GM23338 (cell line): ENCODE measurements at regions not wholly inside any gene's neighbourhood (a gene's known extent, or its start where the extent isn't known, plus 50 kb on each side); places are given as distances from the start of the nearest gene placed in this dataset.

Source experiments
- ATAC-seq: fragments of 200-7000 bp; cut with Tn5 transposase; 3 replicates; pipeline ENCODE4 v1.9.1; 2020
- DNase-seq: peaks from one replicate; pipeline ENCODE4 v3.0.0-alpha.2; 2015; ENCODE audit warnings: low spot score
- H2AFZ ChIP-seq: fragments of 200-600 bp; sonication (generic); 2 replicates; pipeline ENCODE4 v1.8.0; 2016; ENCODE audit warnings: antibody characterized with exemption, mild to moderate bottlenecking, moderate library complexity
- H3F3A ChIP-seq: fragments of 200-600 bp; sonication (generic); replicated peaks from 2 replicates; pipeline ENCODE4 v1.8.0; 2017; ENCODE audit warnings: antibody characterized with exemption, mixed run types, low read depth
- H3K27ac ChIP-seq: fragments of 200-600 bp; sonication (generic); 2 replicates; pipeline ENCODE4 v1.6.1; 2016; ENCODE audit warnings: low read depth
- H3K27me3 ChIP-seq: fragments of 200-600 bp; sonication (generic); 2 replicates; pipeline ENCODE4 v1.8.0; 2016; ENCODE audit warnings: mild to moderate bottlenecking, mixed run types, moderate library complexity; ENCODE audit not compliant: insufficient read depth
- H3K36me3 ChIP-seq: fragments of 200-600 bp; sonication (generic); 2 replicates; pipeline ENCODE4 v1.8.0; 2016; ENCODE audit warnings: mild to moderate bottlenecking; ENCODE audit not compliant: insufficient read depth
- H3K4me1 ChIP-seq: fragments of 200-600 bp; sonication (generic); 2 replicates; pipeline ENCODE4 v1.8.0; 2016; ENCODE audit warnings: mild to moderate bottlenecking, moderate library complexity; ENCODE audit not compliant: insufficient read depth
- H3K4me2 ChIP-seq: fragments of 200-600 bp; sonication (generic); 2 replicates; pipeline ENCODE4 v1.7.1; 2017; ENCODE audit warnings: mixed run types
- H3K4me3 ChIP-seq: fragments of 200-600 bp; sonication (generic); 2 replicates; pipeline ENCODE4 v1.6.1; 2016; ENCODE audit warnings: mixed run types
- H3K79me2 ChIP-seq: fragments of 200-600 bp; sonication (generic); replicated peaks from 2 replicates; pipeline ENCODE4 v1.8.0; 2017; ENCODE audit warnings: mild to moderate bottlenecking; ENCODE audit not compliant: insufficient read depth
- H3K9me2 ChIP-seq: fragments of 200-600 bp; sonication (generic); 2 replicates; pipeline ENCODE4 v1.8.0; 2017; ENCODE audit not compliant: insufficient read depth
- H4K20me1 ChIP-seq: fragments of 200-600 bp; sonication (generic); replicated peaks from 2 replicates; pipeline ENCODE4 v1.8.0; 2017; ENCODE audit warnings: mild to moderate bottlenecking; ENCODE audit not compliant: insufficient read depth
- H3K27ac Mint-ChIP-seq: 2 replicates; pipeline ENCODE4 v1.8.0; 2020; ENCODE audit warnings: inconsistent platforms, mild to moderate bottlenecking, moderate library complexity, mixed read lengths
- H3K27me3 Mint-ChIP-seq: 3 replicates; pipeline ENCODE4 v1.8.0; 2022; ENCODE audit warnings: low read depth, mild to moderate bottlenecking, moderate library complexity, mixed read lengths, inconsistent platforms; ENCODE audit not compliant: insufficient read depth, poor library complexity
- H3K36me3 Mint-ChIP-seq: 3 replicates; pipeline ENCODE4 v1.8.0; 2021; ENCODE audit warnings: low read depth, mild to moderate bottlenecking, inconsistent platforms, moderate library complexity, mixed read lengths
- H3K4me1 Mint-ChIP-seq: 3 replicates; pipeline ENCODE4 v1.8.0; 2020; ENCODE audit warnings: mild to moderate bottlenecking, inconsistent platforms, mixed read lengths
- H3K4me3 Mint-ChIP-seq: 3 replicates; pipeline ENCODE4 v1.8.0; 2021; ENCODE audit warnings: moderate library complexity, mild to moderate bottlenecking, inconsistent platforms, mixed read lengths
- H3K9me3 Mint-ChIP-seq: 3 replicates; pipeline ENCODE4 v1.8.0; 2020; ENCODE audit warnings: moderate library complexity, mild to moderate bottlenecking, inconsistent platforms, mixed read lengths
- CREB1 ChIP-seq: fragments of 250-450 bp; sonication (Bioruptor Pico); IDR thresholded peaks from 2 replicates; pipeline ENCODE4 v1.5.0; 2020; ENCODE audit warnings: low read depth, mild to moderate bottlenecking, moderate library complexity
- EZH2 ChIP-seq: fragments of 200-600 bp; sonication (generic); IDR thresholded peaks from one replicate; pipeline ENCODE4 v1.8.0; 2017; ENCODE audit warnings: antibody characterized with exemption, mild to moderate bottlenecking, low read depth; ENCODE audit not compliant: unreplicated experiment
- EZH2phosphoT487 ChIP-seq: fragments of 200-600 bp; sonication (generic); IDR thresholded peaks from one replicate; pipeline ENCODE4 v1.8.1; 2018; ENCODE audit warnings: antibody characterized with exemption; ENCODE audit not compliant: unreplicated experiment
- JUNB ChIP-seq: IDR thresholded peaks from one replicate; pipeline ENCODE4 v1.6.1; 2016; ENCODE audit warnings: antibody characterized with exemption; ENCODE audit not compliant: unreplicated experiment
- NANOG ChIP-seq: IDR thresholded peaks from 2 replicates; pipeline ENCODE4 v1.6.1; 2016; ENCODE audit warnings: antibody characterized with exemption, borderline replicate concordance
- POLR2AphosphoS5 ChIP-seq: IDR thresholded peaks from 2 replicates; pipeline ENCODE4 v1.6.1; 2016; ENCODE audit warnings: antibody characterized with exemption, low read depth
- STAT1 ChIP-seq: IDR thresholded peaks from one replicate; pipeline ENCODE4 v1.6.1; 2016; ENCODE audit warnings: antibody characterized with exemption; ENCODE audit not compliant: unreplicated experiment
- ZNF114 ChIP-seq: fragments of 250-450 bp; sonication (Bioruptor Pico); IDR thresholded peaks from 2 replicates; pipeline ENCODE4 v1.5.0; 2020; ENCODE audit warnings: mild to moderate bottlenecking, moderate library complexity
- ZNF331 ChIP-seq: fragments of 250-450 bp; sonication (Bioruptor Pico); IDR thresholded peaks from 2 replicates; pipeline ENCODE4 v1.5.0; 2020; ENCODE audit warnings: low read depth, mild to moderate bottlenecking, moderate library complexity
- TF ChIP-seq, protein P1 (sequence below): fragments of 250-450 bp; sonication (Bioruptor Pico); IDR thresholded peaks from 2 replicates; pipeline ENCODE4 v1.5.0; 2020; ENCODE audit warnings: mild to moderate bottlenecking, moderate library complexity
- TF ChIP-seq, protein P2 (sequence below), 2 experiments: fragments of 200-600 bp in 1 of 2; sonication (generic) in 1 of 2; conservative IDR thresholded peaks; 2 replicates each; pipeline versions ENCODE4 v1.5.1 to v1.6.1; 2016 to 2017; ENCODE audit warnings: antibody characterized with exemption in 2 of 2, low read depth in 2 of 2, mild to moderate bottlenecking in 2 of 2, moderate library complexity in 1 of 2
- TF ChIP-seq, protein P3 (sequence below): IDR thresholded peaks from 2 replicates; pipeline ENCODE4 v1.6.1; 2016; ENCODE audit warnings: antibody characterized with exemption
- TF ChIP-seq, protein P4 (sequence below): IDR thresholded peaks from one replicate; pipeline ENCODE4 v1.6.1; 2018; ENCODE audit warnings: antibody characterized with exemption; ENCODE audit not compliant: unreplicated experiment

DNA sequence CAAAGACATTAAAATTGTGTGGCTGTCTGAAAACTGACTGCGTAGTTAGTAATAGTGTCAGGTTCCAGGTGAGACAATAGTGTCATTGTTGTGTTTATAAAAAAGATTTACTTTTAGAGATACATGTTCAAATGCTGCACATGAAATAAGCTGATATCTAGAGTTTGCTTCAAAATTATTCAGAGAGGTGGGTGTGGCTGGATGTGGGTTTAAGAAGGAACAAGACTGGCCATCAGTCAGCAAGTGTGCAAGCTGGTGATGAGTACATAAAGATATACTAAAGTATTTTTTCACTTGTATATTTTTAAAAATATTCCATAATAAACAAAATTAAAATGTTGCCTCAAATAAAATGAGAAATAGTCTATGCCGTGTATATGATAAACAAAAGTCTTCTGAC lies 190.6 kb downstream of the ARRDC4 start:
- ATAC-seq = no peak
- Mint-ChIP-seq H3K27me3 (peaks cover 7% of the 10 kb centered on the region), H3K4me1 (peaks cover 23% of the 10 kb centered on the region), H3K36me3 (peaks cover 5% of the 10 kb centered on the region; the same call in 1 of the 3 replicates), H3K4me3 (no peak overlapping the region), H3K27ac (no peak overlapping the region; the same call in 1 of the 2 replicates), H3K9me3 (peaks cover 5% of the 10 kb centered on the region)
- H3K9me2 ChIP-seq = peaks cover 15% of the 10 kb centered on the region
- DNase-seq = no peak
- TF ChIP-seq STAT1 = no peak
- TF ChIP-seq POLR2AphosphoS5 = no peak
- no peak for TF ChIP-seq JUNB
- no peak for TF ChIP-seq ZNF114 (CRISPR knock-in tag)
- TF ChIP-seq EZH2phosphoT487 = no peak
- TF ChIP-seq CREB1 (CRISPR knock-in tag) = no peak
- TF ChIP-seq, protein P1, sequence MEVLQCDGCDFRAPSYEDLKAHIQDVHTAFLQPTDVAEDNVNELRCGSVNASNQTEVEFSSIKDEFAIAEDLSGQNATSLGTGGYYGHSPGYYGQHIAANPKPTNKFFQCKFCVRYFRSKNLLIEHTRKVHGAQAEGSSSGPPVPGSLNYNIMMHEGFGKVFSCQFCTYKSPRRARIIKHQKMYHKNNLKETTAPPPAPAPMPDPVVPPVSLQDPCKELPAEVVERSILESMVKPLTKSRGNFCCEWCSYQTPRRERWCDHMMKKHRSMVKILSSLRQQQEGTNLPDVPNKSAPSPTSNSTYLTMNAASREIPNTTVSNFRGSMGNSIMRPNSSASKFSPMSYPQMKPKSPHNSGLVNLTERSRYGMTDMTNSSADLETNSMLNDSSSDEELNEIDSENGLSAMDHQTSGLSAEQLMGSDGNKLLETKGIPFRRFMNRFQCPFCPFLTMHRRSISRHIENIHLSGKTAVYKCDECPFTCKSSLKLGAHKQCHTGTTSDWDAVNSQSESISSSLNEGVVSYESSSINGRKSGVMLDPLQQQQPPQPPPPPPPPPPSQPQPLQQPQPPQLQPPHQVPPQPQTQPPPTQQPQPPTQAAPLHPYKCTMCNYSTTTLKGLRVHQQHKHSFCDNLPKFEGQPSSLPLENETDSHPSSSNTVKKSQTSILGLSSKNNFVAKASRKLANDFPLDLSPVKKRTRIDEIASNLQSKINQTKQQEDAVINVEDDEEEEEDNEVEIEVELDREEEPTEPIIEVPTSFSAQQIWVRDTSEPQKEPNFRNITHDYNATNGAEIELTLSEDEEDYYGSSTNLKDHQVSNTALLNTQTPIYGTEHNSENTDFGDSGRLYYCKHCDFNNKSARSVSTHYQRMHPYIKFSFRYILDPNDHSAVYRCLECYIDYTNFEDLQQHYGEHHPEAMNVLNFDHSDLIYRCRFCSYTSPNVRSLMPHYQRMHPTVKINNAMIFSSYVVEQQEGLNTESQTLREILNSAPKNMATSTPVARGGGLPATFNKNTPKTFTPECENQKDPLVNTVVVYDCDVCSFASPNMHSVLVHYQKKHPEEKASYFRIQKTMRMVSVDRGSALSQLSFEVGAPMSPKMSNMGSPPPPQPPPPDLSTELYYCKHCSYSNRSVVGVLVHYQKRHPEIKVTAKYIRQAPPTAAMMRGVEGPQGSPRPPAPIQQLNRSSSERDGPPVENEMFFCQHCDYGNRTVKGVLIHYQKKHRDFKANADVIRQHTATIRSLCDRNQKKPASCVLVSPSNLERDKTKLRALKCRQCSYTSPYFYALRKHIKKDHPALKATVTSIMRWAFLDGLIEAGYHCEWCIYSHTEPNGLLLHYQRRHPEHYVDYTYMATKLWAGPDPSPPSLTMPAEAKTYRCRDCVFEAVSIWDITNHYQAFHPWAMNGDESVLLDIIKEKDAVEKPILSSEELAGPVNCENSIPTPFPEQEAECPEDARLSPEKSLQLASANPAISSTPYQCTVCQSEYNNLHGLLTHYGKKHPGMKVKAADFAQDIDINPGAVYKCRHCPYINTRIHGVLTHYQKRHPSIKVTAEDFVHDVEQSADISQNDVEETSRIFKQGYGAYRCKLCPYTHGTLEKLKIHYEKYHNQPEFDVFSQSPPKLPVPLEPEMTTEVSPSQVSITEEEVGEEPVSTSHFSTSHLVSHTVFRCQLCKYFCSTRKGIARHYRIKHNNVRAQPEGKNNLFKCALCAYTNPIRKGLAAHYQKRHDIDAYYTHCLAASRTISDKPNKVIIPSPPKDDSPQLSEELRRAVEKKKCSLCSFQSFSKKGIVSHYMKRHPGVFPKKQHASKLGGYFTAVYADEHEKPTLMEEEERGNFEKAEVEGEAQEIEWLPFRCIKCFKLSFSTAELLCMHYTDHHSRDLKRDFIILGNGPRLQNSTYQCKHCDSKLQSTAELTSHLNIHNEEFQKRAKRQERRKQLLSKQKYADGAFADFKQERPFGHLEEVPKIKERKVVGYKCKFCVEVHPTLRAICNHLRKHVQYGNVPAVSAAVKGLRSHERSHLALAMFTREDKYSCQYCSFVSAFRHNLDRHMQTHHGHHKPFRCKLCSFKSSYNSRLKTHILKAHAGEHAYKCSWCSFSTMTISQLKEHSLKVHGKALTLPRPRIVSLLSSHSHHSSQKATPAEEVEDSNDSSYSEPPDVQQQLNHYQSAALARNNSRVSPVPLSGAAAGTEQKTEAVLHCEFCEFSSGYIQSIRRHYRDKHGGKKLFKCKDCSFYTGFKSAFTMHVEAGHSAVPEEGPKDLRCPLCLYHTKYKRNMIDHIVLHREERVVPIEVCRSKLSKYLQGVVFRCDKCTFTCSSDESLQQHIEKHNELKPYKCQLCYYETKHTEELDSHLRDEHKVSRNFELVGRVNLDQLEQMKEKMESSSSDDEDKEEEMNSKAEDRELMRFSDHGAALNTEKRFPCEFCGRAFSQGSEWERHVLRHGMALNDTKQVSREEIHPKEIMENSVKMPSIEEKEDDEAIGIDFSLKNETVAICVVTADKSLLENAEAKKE (CRISPR knock-in tag) = no peak
- TF ChIP-seq, protein P2, sequence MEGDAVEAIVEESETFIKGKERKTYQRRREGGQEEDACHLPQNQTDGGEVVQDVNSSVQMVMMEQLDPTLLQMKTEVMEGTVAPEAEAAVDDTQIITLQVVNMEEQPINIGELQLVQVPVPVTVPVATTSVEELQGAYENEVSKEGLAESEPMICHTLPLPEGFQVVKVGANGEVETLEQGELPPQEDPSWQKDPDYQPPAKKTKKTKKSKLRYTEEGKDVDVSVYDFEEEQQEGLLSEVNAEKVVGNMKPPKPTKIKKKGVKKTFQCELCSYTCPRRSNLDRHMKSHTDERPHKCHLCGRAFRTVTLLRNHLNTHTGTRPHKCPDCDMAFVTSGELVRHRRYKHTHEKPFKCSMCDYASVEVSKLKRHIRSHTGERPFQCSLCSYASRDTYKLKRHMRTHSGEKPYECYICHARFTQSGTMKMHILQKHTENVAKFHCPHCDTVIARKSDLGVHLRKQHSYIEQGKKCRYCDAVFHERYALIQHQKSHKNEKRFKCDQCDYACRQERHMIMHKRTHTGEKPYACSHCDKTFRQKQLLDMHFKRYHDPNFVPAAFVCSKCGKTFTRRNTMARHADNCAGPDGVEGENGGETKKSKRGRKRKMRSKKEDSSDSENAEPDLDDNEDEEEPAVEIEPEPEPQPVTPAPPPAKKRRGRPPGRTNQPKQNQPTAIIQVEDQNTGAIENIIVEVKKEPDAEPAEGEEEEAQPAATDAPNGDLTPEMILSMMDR (conservative IDR thresholded peaks at IDR 0.05; ENCODE audit: low read depth in 2 of 2) = no peak
- TF ChIP-seq, protein P3, sequence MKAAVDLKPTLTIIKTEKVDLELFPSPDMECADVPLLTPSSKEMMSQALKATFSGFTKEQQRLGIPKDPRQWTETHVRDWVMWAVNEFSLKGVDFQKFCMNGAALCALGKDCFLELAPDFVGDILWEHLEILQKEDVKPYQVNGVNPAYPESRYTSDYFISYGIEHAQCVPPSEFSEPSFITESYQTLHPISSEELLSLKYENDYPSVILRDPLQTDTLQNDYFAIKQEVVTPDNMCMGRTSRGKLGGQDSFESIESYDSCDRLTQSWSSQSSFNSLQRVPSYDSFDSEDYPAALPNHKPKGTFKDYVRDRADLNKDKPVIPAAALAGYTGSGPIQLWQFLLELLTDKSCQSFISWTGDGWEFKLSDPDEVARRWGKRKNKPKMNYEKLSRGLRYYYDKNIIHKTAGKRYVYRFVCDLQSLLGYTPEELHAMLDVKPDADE = no peak
- TF ChIP-seq, protein P4, sequence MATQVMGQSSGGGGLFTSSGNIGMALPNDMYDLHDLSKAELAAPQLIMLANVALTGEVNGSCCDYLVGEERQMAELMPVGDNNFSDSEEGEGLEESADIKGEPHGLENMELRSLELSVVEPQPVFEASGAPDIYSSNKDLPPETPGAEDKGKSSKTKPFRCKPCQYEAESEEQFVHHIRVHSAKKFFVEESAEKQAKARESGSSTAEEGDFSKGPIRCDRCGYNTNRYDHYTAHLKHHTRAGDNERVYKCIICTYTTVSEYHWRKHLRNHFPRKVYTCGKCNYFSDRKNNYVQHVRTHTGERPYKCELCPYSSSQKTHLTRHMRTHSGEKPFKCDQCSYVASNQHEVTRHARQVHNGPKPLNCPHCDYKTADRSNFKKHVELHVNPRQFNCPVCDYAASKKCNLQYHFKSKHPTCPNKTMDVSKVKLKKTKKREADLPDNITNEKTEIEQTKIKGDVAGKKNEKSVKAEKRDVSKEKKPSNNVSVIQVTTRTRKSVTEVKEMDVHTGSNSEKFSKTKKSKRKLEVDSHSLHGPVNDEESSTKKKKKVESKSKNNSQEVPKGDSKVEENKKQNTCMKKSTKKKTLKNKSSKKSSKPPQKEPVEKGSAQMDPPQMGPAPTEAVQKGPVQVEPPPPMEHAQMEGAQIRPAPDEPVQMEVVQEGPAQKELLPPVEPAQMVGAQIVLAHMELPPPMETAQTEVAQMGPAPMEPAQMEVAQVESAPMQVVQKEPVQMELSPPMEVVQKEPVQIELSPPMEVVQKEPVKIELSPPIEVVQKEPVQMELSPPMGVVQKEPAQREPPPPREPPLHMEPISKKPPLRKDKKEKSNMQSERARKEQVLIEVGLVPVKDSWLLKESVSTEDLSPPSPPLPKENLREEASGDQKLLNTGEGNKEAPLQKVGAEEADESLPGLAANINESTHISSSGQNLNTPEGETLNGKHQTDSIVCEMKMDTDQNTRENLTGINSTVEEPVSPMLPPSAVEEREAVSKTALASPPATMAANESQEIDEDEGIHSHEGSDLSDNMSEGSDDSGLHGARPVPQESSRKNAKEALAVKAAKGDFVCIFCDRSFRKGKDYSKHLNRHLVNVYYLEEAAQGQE = no peak
- TF ChIP-seq ZNF331 (CRISPR knock-in tag) = no peak
- no peak for TF ChIP-seq NANOG
- TF ChIP-seq EZH2 = no peak
- H3K27ac ChIP-seq = no peak overlapping the region
- no peak overlapping the region for H3K4me3 ChIP-seq
- H2AFZ ChIP-seq = peak overlapping the region; percentile 88
- H3K79me2 ChIP-seq = no peaks in the 10 kb centered on the region
- H3K36me3 ChIP-seq = no peaks in the 10 kb centered on the region
- peaks cover 14% of the 10 kb centered on the region for H3K4me1 ChIP-seq
- H3F3A ChIP-seq = no peaks in the 10 kb centered on the region
- no peaks in the 10 kb centered on the region for H4K20me1 ChIP-seq
- no peaks in the 10 kb centered on the region for H3K27me3 ChIP-seq
- H3K4me2 ChIP-seq = no peak overlapping the region
